GM12878 (cell line): ENCODE measurements at regions not wholly inside any gene's neighbourhood (a gene's known extent, or its start where the extent isn't known, plus 50 kb on each side); places are given as distances from the start of the nearest gene placed in this dataset.

Experiments used
- ATAC-seq: fragments of 200-7000 bp; cut with Tn5 transposase; 3 replicates; pipeline ENCODE4 v1.9.1; 2020; ENCODE audit warnings: mild to moderate bottlenecking, moderate library complexity
- BruUV-seq: library from RNA; stranded (reverse); fragments of 400-500 nt; replicated peaks from 2 replicates; lab custom pipeline; 2021; lab: Mats Ljungman, UMichigan
- CTCF ChIA-PET: fragments of 300-600 bp; sonication (Branson Sonifier 250); formaldehyde crosslinking; extraction: SDS; loops from one replicate; lab custom pipeline; 2021; ENCODE audit warnings: inconsistent platforms; lab: Yijun Ruan, JAX
- POLR2A ChIA-PET: fragments of 350-600 bp; formaldehyde crosslinking; extraction: SDS; loops from one replicate; lab custom pipeline; 2021; ENCODE audit warnings: inconsistent platforms; lab: Charles Lee
- RAD21 ChIA-PET: fragments of 300-600 bp; sonication (Branson Sonifier 250); formaldehyde crosslinking; loops from one replicate; lab custom pipeline; 2023; ENCODE audit warnings: antibody characterized with exemption; ENCODE audit not compliant: unreplicated experiment; lab: Charles Lee
- SMC1A ChIA-PET: fragments of 300-600 bp; sonication (Branson Sonifier 250); formaldehyde crosslinking; loops from one replicate; lab custom pipeline; 2023; ENCODE audit not compliant: unreplicated experiment, uncharacterized antibody; lab: Charles Lee
- DNase-seq: peaks from one replicate; pipeline ENCODE4 v3.0.0-alpha.2; 2011; ENCODE audit warnings: low read depth, low spot score
- FAIRE-seq: peaks from 3 replicates; lab custom pipeline; 2011; peaks lifted over from hg19 to GRCh38; lab: Jason Lieb, UNC
- H2AFZ ChIP-seq: 2 replicates; pipeline ENCODE4 v1.6.0; 2011; ENCODE audit warnings: low read depth, low read length, control low read depth; ENCODE audit not compliant: control insufficient read depth
- H3K27ac ChIP-seq: 2 replicates; pipeline ENCODE4 v1.5.1; 2011; ENCODE audit warnings: control low read depth; ENCODE audit not compliant: control insufficient read depth, insufficient read depth
- H3K27me3 ChIP-seq, 2 experiments: replicated peaks in 1 of 2; 2 replicates each; pipeline versions ENCODE4 v1.6.0 to v1.6.1; 2011; ENCODE audit warnings: low read length in 1 of 2; ENCODE audit not compliant: control insufficient read depth in 2 of 2, insufficient read depth in 2 of 2
- H3K36me3 ChIP-seq, 2 experiments: 2 replicates each; pipeline ENCODE4 v1.5.1; 2011; ENCODE audit warnings: low read length in 1 of 2; ENCODE audit not compliant: control insufficient read depth in 2 of 2, insufficient read depth in 2 of 2
- H3K4me1 ChIP-seq: 2 replicates; pipeline ENCODE4 v1.6.1; 2011; ENCODE audit warnings: mild to moderate bottlenecking, low read length, moderate library complexity, mixed read lengths; ENCODE audit not compliant: control insufficient read depth, insufficient read depth
- H3K4me2 ChIP-seq: 2 replicates; pipeline ENCODE4 v1.6.0; 2011; ENCODE audit warnings: control low read depth; ENCODE audit not compliant: control insufficient read depth, insufficient read depth
- H3K4me3 ChIP-seq: fragments of 200-600 bp; sonication (generic); 2 replicates; pipeline ENCODE4 v1.5.1; 2016
- H3K79me2 ChIP-seq: 2 replicates; pipeline ENCODE4 v1.6.0; 2011; ENCODE audit warnings: low read length; ENCODE audit not compliant: control insufficient read depth, insufficient read depth
- H3K9ac ChIP-seq: 2 replicates; pipeline ENCODE4 v1.8.0; 2011; ENCODE audit warnings: low read length, control low read depth, mixed read lengths; ENCODE audit not compliant: control insufficient read depth, insufficient read depth
- H3K9me3 ChIP-seq: replicated peaks from 3 replicates; pipeline ENCODE4 v1.5.1; 2011; ENCODE audit warnings: mild to moderate bottlenecking, low read length; ENCODE audit not compliant: control insufficient read depth, insufficient read depth
- H4K20me1 ChIP-seq: 2 replicates; pipeline ENCODE4 v1.6.0; 2011; ENCODE audit not compliant: control insufficient read depth, insufficient read depth
- CEBPZ ChIP-seq: fragments of 150-350 bp; IDR thresholded peaks from 2 replicates; pipeline ENCODE4 v1.6.1; 2016; ENCODE audit warnings: low read depth, low read length
- GABPA ChIP-seq: IDR thresholded peaks from 2 replicates; pipeline ENCODE4 v1.6.1; 2014; ENCODE audit warnings: antibody characterized with exemption, low read depth, mild to moderate bottlenecking, inconsistent platforms
- HDAC6 ChIP-seq: fragments of 200-600 bp; sonication (generic); IDR thresholded peaks from one replicate; pipeline ENCODE4 v1.8.0; 2017; ENCODE audit warnings: antibody characterized with exemption; ENCODE audit not compliant: unreplicated experiment
- IRF5 ChIP-seq: fragments of 450-650 bp; IDR thresholded peaks from 2 replicates; pipeline ENCODE4 v1.6.1; 2017; ENCODE audit warnings: borderline replicate concordance
- PML ChIP-seq: IDR thresholded peaks from 2 replicates; pipeline ENCODE4 v1.6.1; 2012; ENCODE audit warnings: low read length, inconsistent platforms
- POLR2A ChIP-seq: IDR thresholded peaks from 2 replicates; pipeline ENCODE4 v1.6.1; 2011; ENCODE audit warnings: low read depth, mild to moderate bottlenecking, low read length
- RAD51 ChIP-seq: fragments of 450-650 bp; IDR thresholded peaks from 2 replicates; pipeline ENCODE4 v1.6.1; 2016; ENCODE audit warnings: moderate library complexity, mild to moderate bottlenecking, inconsistent platforms
- RB1 ChIP-seq: fragments of 450-650 bp; formaldehyde crosslinking; IDR thresholded peaks from 2 replicates; pipeline ENCODE4 v1.6.1; 2017; ENCODE audit warnings: mild to moderate bottlenecking, borderline replicate concordance
- SIX5 ChIP-seq: IDR thresholded peaks from 2 replicates; pipeline ENCODE4 v1.6.1; 2011; ENCODE audit warnings: mild to moderate bottlenecking, low read depth, low read length, moderate library complexity; ENCODE audit not compliant: severe bottlenecking
- SREBF1 ChIP-seq: IDR thresholded peaks from 2 replicates; pipeline ENCODE4 v1.6.1; 2012; ENCODE audit warnings: mild to moderate bottlenecking, low read length
- SREBF2 ChIP-seq: IDR thresholded peaks from 2 replicates; pipeline ENCODE4 v1.6.1; 2012; ENCODE audit warnings: mild to moderate bottlenecking, low read length
- ZNF207 ChIP-seq: fragments of 450-650 bp; IDR thresholded peaks from 2 replicates; pipeline ENCODE4 v1.6.1; 2014; ENCODE audit warnings: antibody characterized with exemption, mild to moderate bottlenecking, borderline replicate concordance
- ZNF592 ChIP-seq: fragments of 450-650 bp; IDR thresholded peaks from 2 replicates; pipeline ENCODE4 v1.6.1; 2017; ENCODE audit warnings: mild to moderate bottlenecking, moderate library complexity
- WGBS: methylation state at CpG from one replicate; pipeline ENCODE4 v1.1.6; 2016; ENCODE audit warnings: low lambda C conversion rate; ENCODE audit not compliant: insufficient replicate concordance, insufficient coverage; ENCODE audit errors: missing lambda C conversion rate; 5-methylcytosine and 5-hydroxymethylcytosine counted together
- in situ Hi-C: fragments of 300-500 bp; cut with MboI; formaldehyde crosslinking; loops from 9 replicates; pipeline ENCODE4 v1.14.3; 2018; ENCODE audit warnings: mixed read lengths
- intact Hi-C: fragments of 100-400 bp; cut with micrococcal nuclease; formaldehyde crosslinking; loops from one replicate; pipeline ENCODE4 v1.14.2; 2022; ENCODE audit not compliant: unreplicated experiment

GRCh38 chr14:83940253-83940652 is 1589.7 kb upstream of the FLRT2 start:
- H3K79me2 ChIP-seq: no peaks in the 10 kb centered on the region
- no peak overlapping the region for H3K4me3 ChIP-seq
- no peaks in the 10 kb centered on the region for H3K4me1 ChIP-seq
- intact Hi-C loops (no loop called here), in situ Hi-C loops (no loop called here)
- no peak overlapping the region for H3K27ac ChIP-seq
- WGBS: 46% methylated on average over 2 of the region's 2 CpGs
- FAIRE-seq (no peak), ATAC-seq (no peak), DNase-seq (no peak)
- BruUV-seq: no TSS peak
- H3K9ac ChIP-seq: no peak overlapping the region
- ChIA-PET CTCF (no interaction called here), RAD21 (no interaction called here), POLR2A (no interaction called here), SMC1A (no interaction called here)
- TF ChIP-seq RB1: no peak
- no peak for TF ChIP-seq SREBF2
- no peak for TF ChIP-seq HDAC6
- no peak for TF ChIP-seq ZNF592
- no peak for TF ChIP-seq SIX5
- no peak for TF ChIP-seq SREBF1
- no peak for TF ChIP-seq GABPA
- no peak for TF ChIP-seq PML
- TF ChIP-seq ZNF207: no peak
- TF ChIP-seq CEBPZ: no peak
- no peak for TF ChIP-seq POLR2A
- no peak for TF ChIP-seq RAD51
- TF ChIP-seq IRF5: no peak
- H3K4me2 ChIP-seq: no peak overlapping the region
- H2AFZ ChIP-seq: no peak overlapping the region
- no peaks in the 10 kb centered on the region for H3K9me3 ChIP-seq
- H3K27me3 ChIP-seq: no peaks in the 10 kb centered on the region
- H4K20me1 ChIP-seq: no peaks in the 10 kb centered on the region
- H3K36me3 ChIP-seq: no peaks in the 10 kb centered on the region
